GM21825 (cell line): ENCODE measurements at regions not wholly inside any gene's neighbourhood (a gene's known extent, or its start where the extent isn't known, plus 50 kb on each side); places are given as distances from the start of the nearest gene placed in this dataset.
"Not testable (repeated sequence)": the region's sequence is repeated elsewhere in the genome, so short reads cannot be mapped to it uniquely, and the experiment has no call there.

Experiments used
- ATAC-seq: cut with Tn5 transposase; IDR thresholded peaks from one replicate; pipeline ENCODE4 v1.9.1; 2021; ENCODE audit warnings: mild to moderate bottlenecking, moderate library complexity; ENCODE audit not compliant: unreplicated experiment

DNA sequence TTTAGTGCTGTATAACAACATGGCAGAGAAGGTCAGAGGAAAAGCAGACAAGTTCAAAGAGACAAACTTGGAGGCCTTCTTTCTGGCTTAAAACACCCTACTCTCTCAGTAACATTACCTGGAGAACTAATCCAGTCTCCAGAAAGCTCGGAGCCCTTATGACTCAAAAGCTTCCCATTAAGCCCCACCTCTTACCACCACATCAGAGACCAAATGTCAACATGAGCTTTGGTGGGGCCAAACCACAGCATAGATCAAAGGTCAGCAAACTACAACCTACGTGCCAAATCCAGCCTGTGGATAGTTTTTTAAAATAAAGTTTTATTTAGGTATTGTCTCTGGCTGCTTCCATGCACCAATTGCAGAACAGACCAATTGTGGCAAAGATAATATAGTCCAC, 589.9 kb downstream of the DNAH5 start:
- no peak for ATAC-seq

DNA sequence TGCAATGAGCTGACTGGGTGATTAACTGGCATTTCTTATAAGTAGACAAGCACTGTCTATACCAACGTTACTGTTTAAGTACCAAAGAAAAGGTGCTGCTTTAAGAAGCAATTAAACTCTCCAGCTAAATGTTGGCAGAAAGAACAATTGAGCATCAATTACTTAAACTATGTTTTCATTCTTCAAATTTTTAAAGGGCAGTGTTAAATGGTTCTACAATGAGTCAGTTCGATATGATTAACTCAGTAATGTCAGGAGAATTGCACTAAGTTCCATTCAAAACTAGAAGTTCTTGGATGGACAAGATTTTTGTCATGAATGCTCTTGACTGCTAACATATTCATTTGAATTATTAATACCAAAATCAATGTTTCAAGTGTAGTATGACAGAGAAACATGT, 593.7 kb downstream of the DNAH5 start:
- ATAC-seq = no peak

DNA sequence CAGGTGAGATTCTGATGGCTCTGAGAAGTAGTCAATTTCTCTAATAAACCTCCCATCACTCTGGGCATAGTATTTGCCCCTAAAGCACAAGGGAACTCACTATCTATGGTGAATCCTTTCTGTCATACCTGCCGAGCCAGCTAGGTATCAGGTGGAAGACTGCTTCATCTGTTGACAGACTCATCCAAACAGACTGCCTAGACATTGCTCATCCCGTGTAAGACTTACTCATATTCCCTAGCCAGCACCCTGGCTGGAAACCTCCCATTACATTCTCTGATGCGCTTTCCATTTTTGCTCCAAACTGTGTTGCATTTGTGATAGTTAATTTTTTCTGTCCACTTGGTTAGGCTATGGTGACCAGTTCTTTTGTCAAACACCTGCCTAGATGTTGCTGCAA, 595.9 kb downstream of the DNAH5 start:
- ATAC-seq = no peak

DNA sequence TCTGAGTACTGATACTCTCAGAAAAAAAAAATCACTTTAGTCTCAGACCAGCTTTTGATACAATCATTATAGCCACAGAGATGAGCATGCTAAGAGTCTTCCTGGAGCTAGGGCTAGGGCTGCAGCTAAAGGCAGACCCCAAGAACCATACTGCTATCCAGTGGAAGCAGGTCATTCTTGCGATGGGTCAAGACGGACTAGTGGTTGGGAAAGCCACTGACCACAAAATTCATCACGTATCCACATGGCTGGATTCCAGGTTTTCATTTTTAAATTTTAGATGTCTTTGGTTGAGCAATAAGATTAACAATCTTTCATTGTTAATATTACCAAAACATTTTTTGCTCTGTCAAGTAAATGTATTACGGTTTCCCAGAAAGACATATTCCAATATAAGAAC, 598.1 kb downstream of the DNAH5 start:
- ATAC-seq = no peak

DNA sequence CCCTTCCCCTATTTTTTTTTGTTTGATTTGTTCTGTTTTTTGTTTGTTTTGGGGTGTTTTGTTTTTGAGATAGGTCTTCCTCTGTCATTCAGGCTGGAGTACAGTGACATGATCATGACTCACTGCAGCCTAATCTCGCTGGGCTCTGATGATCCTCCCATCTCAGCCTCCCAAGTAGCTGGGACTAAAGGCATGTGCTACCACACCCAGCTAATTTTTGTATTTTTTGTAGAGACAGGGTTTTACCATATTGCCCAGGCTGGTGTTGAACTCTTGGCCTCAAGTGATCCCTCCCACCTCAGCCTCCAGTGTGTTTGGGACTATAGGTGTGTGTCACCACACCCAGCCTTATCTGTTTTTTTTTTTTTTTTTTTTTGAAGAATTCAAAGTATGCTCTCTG, 605.4 kb downstream of the DNAH5 start:
- ATAC-seq = no peak

DNA sequence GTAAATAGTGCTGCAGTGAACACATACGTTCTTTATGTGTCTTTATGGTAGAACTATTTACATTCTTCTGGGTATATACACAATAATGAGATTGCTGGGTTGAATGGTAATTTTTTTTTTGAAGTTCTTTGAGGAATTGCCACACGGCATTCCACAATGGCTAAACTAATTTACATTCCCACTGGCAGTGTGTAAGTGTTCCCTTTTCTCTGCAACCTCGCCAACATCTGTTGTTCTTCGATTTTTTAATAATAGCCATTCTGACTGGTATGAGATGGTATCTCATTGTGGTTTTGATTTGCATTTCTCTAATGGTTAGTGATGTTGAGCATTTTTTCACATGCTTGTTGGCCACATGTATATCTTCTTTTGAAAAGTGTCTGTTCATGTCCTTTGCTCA, 609.5 kb downstream of the DNAH5 start:
- ATAC-seq = not testable (repeated sequence)

DNA sequence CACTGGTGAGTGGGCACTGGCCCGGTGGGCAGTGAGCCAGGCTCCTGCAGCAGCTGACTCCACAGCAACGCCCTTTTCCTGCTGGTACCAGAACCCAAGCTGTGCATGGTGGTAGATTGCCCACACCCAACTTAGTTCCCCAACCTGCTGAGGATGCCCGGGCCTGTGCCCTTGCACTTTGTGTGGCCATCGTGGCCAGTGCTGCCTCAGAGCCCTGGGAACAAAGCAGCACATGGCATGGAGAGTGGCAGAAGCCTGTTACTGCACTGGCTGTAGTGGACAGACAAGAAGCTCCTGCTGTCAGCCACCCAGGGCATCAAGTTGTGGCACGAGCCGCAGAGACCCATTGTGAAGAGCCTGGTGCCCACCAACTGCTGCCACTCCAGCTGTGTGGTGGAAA, 612.9 kb downstream of the DNAH5 start:
- no peak for ATAC-seq

DNA sequence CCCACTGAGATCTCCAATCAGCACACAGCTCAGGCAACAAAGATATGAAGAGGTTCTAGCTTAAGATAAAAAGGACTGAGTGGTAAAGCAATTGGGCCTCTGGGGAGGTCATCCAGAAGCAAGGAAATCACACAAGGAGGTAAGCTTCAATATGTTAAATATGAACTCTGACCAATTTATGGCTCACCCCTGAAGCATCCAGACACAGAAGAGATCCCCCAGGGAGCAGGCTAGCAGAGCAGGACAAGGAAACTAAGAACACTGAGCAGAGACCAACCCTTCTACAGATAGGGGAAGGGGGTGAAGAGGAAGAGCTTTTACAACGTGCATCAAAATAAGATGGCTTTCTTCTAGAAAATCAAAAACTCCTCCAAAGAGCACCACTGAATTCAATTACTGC, 616.2 kb downstream of the DNAH5 start:
- no peak for ATAC-seq

DNA sequence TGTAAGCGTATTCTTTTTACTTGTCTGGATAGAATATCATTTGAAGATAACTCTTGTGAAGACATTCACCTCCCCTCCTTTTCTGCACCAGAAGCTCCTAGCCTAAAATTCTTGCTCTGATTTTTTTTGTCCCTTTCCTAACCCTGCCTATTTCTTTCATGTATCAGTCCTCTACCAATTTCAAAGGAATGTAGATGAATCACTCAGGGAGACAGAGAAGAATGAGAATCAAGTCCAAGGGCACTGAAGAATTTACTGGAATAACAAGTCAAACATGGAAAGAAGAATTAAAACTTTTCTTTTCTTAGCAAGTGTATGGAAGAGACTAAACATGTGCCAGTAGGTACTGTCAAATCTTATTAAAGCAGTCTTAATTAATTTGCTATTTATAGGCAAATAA, 618.7 kb downstream of the DNAH5 start:
- no peak for ATAC-seq

DNA sequence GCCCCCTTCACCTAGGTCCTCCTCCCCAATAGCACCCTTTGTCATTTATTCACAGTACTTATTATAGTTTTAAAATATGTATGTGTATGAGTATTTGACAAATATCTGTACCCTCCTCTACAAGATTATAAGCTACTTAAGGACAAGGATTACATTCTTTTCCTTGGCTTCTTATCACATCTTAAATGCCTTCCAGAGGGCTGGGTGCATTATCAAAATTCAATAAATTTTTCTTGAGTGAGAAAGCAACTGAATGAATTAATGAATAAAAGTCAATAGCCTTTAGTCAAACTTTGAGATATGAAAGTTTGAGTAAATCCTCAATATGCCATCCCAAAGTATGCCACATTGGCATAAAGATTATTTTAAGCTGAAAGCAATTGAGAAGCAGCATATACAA, 621.7 kb downstream of the DNAH5 start:
- no peak for ATAC-seq

DNA sequence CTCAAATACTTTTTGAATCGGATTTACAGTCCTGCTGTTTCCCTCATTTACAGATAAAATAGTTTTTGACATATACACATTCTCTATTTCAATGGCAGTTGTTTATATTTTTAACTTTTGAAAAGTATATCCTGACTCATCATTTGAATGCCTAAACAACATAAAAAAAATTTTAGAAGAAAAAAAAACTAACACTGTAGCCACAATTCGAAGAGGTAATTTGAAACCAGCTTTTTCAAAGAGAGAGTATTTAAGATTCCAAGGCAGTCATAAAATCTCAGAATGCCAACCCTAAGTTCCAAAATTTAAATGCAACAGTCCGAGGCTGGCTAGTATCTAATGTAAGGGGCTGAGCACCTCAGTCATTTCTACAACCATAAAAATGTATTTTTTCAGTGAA, 626.8 kb downstream of the DNAH5 start:
- no peak for ATAC-seq

DNA sequence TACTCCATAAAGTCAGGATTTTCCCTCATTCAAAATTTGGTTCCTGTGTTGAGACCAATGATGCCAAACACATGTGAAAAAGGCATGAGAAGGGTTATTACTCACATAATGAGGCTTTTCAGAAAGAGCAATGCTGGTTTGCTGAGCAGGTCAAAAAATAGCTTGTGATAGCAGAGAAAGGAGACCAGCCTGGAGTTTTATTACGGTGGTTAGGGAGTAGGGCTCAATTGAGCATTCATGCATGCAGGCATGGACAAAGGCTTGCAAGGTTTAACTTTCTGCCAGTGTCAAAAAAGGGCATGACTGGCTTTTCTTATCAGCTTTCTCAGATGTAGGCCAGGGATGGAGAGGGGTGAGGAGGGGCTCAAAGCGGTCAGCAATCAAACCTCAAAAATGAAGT, 628.3 kb downstream of the DNAH5 start:
- ATAC-seq = no peak

DNA sequence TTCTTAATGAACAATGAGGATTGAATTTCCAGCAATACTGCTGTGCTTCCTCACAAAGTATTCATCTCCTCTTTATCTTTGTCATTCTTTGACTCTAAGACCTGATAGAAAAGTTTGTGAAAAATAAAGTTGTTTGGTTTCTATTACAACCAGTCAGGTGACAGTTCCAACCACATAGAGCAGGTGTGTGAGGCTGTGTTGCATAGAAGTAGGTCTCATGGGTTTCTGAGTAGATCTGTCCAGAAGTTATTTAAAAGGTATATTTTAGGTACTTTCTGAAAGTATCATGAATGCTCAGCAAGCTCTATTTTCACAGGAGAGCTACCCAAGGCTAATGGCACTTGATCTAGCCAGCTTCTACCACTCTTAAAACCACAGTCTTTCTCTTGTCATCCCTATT, 637.0 kb downstream of the DNAH5 start:
- no peak for ATAC-seq

DNA sequence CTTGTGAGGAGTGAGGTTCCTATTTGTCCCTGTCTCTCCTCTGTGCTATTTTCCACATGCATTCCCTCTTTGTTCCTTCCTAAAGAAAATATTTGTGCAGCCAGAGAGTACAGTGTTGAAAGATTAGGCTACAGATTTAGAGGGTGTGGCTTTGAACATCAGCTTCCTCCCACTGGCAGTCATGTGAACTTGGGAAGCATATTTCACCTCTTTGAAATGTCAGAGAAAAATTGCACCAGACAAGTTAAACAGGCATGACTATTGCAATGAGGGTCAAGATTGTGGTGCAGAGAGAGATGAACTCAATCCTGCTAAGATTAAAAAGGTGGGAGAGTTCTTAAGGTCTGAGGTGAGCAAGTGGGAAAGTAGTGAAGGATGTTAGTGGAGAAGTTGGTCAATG, 641.0 kb downstream of the DNAH5 start:
- no peak for ATAC-seq

DNA sequence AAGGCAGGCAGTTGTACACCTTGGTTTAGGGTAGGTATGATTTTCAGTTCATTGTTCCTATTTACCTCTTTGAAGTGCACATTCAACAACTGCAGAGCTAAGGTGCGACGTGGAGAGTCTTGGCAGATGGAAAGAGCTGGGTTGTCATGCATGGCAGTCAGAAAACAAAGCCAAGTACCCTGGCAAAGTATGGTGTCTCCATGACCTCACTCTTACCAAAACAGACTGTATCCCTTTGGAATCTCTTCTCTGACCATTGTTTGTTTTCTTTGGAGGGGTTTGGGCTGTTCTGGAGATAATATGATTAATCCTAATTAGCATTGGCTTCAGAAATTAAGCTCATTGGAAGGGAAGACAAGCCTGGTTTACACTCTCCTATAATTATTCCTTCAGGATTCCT, 665.7 kb downstream of the DNAH5 start:
- no peak for ATAC-seq

DNA sequence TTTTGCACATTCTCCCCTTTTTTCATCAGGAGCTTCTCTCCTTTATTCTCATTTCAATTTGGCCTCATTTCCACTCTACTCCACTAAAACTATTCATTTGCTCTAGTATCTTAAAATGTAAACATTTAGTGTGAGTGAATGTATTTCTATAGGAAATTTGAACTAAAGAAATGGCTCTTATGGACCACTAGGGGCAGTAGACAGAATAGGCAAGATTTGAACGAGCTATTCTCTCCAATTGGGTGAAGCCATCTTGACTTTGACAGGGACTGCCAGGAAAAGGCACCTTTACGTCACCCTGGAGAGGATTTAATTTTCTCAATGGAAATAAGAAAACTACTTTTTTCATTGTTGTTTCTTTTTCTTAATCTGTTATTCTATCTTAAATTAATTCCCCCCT, 666.3 kb downstream of the DNAH5 start:
- ATAC-seq = no peak

DNA sequence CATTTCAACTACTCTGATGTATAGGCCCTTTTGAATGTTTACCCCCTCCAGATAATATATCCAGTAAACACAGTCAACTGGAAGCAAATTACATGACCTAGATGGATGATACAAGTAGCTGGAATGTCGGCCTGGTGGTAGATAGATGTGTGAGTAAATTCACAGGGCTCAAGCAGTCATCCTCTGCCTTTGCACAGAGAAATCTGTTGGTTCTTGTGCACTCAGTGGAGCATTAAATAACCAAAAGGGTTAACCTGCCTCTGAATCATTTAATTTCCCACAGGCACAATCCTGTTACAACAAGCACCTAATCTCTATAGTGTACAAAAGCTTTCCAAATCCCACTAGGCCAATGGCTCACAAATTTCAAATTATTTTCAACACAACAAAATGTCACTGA, 668.3 kb downstream of the DNAH5 start:
- no peak for ATAC-seq

DNA sequence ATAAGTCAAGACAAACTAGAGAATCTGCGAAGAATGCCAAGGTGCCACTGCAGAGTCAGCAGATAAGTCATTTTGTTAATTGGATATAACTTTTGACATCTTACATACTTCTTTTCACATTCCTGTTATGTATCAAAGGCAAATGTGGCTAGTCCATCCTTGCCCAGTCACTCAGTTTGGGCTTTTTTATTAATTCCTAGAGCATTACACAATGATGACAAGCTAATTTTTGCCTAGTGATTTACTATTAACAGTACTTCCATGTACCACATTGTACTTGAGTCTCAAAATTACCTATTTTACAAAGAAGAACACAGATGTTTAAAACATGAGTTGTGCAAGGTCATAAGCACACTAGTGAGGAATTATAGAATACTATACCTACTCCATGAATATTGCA, 680.8 kb downstream of the DNAH5 start:
- ATAC-seq = no peak

DNA sequence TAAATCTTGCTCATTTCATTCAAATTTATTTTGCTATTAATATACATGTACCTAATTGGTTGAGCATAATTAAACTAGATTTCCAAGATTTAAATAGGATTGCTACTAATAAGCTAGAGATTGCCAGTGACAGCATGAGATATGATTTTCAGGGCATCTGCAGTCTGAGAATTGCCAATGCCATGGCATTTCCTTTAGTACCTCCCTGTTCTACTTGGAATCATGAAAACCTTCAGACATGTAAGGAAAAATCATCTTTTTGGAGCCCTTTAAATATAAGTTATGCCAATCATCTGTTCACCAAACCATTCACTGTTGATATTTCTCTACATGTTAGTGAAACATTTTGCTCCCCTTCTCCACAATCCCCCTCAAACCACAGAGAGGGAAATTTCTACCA, 691.4 kb downstream of the DNAH5 start:
- no peak for ATAC-seq

DNA sequence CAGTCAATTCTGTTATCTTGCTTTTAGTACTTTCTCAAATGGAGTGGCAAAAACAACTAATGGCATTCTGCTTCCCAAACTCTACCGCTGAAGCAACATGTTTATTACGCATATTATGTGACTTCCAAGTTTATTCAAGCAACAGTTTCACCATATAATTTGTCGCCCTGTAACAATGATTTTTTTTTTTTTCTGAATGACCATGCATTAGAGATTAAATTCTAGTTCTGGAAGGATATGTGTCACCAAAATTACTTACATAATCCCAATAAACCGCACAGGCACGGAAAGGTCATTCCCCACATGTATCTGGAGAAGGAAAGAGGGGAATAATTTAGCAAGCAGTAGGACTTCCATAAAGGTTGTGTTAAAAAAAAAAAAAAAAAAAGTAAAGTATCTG, 691.8 kb downstream of the DNAH5 start:
- ATAC-seq = no peak

DNA sequence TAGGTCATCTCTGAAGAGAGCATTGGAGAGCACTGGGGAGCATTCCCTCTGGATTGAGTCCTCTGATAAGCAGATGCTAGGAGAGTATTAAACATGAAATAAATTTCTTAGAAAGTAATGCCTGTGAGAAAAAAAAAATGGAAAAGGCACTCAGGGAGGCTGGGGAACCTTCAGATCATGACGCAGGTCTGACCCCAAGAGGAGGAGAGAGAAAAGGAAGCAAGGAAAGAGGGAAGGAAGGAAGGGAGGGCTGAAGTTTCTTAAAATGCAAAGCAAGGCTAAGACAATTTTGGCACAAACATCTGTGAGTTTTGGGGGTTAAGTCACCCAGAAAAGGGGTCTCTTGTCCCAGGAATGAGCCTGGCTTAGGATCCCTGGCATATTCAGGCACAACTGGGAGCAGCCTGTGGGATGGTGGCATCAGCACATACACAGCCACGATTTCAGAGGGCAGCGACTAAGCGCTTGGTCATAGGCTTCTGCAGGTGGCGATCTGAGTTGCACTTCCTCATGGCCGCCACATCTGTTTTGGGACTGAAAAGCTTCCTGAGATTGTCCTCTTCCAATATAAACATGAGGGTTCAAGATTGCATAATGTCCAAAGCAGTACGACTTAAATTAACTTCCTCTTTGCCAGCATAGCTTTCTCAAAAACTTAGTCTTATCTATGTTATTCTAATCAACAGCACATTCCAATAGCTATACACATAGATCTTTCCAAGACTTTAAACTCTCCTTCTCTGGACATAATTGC, 692.7 kb downstream of the DNAH5 start:
- no peak for ATAC-seq

DNA sequence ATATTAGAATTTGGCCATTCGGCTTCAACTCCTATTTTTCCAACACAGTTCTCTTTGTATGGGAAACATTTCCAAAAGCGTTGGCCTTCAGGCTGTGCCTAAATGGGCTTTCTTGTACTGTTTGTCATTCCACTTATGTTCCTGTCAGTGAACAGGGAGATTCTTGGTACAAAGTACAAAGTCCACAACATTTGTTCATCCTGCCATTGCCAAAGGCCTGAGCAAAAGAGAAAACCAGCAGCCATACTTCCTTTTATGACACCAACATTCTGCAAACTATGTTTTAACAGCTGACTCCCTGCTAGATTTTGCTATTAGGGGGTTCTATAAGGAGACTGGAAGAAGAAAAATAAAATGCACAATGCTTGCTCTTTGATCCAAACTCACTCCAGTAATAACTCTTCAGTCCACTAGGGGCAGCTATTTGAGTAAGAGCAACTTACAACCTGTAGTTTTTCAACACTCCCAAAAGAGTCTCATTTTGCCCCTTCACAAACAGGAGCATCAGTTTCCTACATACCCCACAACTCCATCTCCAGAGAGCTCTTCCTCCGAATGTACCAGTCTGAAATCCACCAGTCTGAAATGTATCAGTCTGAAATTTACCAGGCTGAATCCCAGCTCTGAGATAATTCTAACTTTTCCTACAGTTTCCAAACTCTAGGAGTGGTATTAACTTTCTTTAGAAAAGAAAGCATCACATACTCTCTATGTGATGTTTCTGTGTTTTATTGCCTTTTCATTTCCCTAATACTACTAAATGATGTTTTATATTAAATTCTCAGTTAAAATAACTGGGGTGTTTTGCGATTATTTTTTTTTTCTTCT, 693.8 kb downstream of the DNAH5 start:
- no peak for ATAC-seq

DNA sequence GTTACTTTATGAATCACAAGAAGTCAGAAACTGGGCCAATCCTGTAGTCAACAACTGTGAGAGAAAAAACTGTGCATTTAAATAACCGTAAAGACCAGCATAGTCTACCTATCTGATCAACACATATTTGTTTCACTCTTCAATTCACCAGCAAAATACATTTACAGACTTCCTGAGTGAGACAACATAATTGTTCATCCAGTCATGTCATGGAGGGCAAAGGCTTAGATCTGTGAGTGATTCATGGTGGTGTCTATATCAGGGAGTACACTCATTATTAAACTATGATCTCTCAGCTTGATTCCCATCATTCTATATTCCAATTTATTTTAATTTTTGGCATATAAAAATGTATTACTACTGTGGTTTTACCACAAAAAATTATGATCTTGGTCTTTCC, 694.6 kb downstream of the DNAH5 start:
- ATAC-seq = no peak
